ENCODE measurements at regions not wholly inside any gene's neighbourhood (a gene's known extent, or its start where the extent isn't known, plus 50 kb on each side); places are given as distances from the start of the nearest gene placed in this dataset.
A peak's percentile ranks its signal among the peaks of the same experiment; 100 is the strongest.
"Not testable (repeated sequence)": the region's sequence is repeated elsewhere in the genome, so short reads cannot be mapped to it uniquely, and the experiment has no call there.

DNA sequence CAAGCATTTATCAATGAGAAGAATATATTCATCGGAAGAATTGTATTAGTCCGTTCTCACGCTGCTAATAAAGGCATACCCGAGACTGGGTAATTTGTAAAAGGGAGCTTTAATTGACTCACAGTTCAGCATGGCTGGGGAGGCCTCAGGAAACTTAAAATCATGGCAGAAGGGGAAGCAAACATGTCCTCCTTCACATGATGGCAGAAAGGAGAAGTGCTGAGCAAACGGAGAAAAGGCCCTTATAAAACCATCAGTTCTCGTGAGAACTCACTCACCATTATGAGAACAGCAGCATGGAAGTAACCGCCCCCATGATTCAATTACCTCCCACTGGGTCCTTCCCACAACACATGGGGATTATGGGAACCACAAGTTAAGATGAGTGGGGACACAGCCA, 1688.2 kb downstream of the SPATA31A7 start:
- DNase-seq, result not testable (repeated sequence)

DNA sequence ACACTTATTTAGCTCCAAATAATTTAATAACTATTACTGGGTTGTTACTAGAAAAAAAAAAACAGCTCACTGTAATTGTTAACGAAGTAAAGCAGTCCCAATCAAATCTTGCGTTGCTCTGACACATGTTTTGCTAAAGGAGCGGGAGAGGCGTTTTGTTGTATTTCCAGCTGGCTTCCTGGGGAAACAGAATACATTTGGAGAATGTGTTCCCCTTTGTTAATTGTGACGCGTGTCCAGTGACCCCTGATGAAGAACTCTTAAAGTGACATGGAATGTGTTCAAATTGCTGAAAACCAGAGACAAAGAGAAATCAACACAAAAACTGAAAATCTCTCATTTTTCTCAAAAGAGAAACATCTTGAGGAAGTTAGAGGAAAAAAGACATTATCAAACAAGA, 1690.6 kb downstream of the SPATA31A7 start:
- DNase-seq, result not testable (repeated sequence)

- not testable (repeated sequence) for DNase-seq
These were observed 1691.1 kb downstream of the SPATA31A7 start for GRCh38 chr9:62880971-62881370.

DNA sequence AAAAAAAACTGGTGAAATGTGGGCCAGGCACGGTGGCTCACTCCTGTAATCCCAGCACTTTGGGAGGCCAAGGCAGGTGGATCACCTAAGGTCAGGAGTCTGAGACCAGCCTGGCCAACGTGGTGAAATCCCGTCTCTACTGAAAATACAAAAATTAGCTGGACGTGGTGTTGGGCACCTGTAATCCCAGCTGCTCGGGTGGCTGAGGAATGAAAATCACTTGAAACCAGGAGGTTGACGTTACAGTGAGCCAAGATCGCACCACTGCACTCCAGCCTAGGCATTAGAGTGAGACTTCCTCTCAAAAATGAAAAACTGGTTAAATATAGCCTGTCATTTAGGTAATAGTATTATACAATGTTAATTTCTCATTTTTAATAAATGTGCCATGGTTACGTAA, 1692.0 kb downstream of the SPATA31A7 start:
- not testable (repeated sequence) for DNase-seq

DNA sequence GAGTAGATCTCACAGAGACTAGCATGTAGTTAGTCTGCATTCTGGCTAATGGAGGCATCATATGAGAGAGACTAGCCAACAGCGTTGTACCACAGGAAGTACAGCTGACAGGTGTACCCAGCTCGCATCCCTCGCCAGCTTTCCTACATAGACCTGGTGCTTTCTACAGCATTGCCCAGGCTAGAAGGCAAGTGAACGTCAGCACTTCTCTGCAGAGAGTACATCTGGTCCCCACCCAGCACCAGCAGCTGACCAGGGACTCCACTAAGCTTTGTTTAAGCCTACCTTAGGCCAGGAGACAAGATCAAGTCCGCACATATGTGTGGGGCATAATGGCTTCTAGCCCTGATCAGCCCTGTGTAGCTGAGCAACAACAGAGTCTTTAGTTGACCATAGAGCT, 1692.9 kb downstream of the SPATA31A7 start:
- DNase-seq, result not testable (repeated sequence)

GRCh38 chr9:62896692-62897091, 1706.9 kb downstream of the SPATA31A7 start:
- DNase-seq, result not testable (repeated sequence)

- DNase-seq, result peak; percentile 10 to 17
These were observed 1707.8 kb downstream of the SPATA31A7 start for GRCh38 chr9:62897411-62898225.

DNA sequence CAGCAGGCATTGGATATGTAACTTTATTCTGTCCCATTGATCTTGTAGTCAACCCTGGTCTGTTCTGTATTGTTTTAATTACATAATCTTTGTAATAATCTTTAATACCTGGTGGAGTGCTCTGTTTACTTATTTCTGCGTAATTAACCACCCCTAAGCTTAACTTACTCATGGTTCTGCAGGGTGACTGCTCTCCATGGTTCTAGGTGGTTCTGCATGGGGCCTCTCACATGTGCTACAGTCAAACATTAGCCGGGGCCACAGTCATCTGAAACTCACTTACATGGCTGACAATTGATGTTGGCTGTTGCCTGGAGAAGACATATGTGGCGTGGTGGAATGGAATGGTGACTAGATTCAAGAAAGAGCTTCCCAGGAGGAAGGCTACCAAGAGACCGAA, 1709.8 kb downstream of the SPATA31A7 start:
- not testable (repeated sequence) for DNase-seq

GRCh38 chr9:62904061-62904460, 1714.2 kb downstream of the SPATA31A7 start:
- not testable (repeated sequence) for DNase-seq

- not testable (repeated sequence) for DNase-seq
These were observed 1715.9 kb downstream of the SPATA31A7 start for GRCh38 chr9:62905722-62906121.

GRCh38 chr9:62907866-62908265, 1718.0 kb downstream of the SPATA31A7 start:
- DNase-seq, result not testable (repeated sequence)

DNA sequence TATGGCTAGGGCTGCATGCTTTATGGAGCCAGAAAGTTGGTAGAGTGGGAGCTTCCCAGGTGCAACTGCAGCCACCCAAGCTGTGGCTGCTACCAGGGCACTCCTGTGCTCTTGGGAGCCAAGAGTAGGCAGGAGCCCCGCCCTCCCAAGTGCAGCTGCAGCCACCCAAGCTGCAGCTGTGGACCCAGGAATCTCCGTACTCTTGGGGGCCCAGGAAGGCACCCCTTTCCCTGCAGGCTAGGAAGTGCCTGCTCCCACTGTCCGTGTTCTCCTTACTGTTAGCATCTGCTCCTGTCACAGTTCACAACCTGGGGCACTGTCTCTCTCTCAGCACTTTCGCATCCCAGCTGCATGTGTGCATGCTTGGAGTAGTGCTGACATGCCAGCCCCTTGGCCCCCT, 1718.4 kb downstream of the SPATA31A7 start:
- not testable (repeated sequence) for DNase-seq

DNA sequence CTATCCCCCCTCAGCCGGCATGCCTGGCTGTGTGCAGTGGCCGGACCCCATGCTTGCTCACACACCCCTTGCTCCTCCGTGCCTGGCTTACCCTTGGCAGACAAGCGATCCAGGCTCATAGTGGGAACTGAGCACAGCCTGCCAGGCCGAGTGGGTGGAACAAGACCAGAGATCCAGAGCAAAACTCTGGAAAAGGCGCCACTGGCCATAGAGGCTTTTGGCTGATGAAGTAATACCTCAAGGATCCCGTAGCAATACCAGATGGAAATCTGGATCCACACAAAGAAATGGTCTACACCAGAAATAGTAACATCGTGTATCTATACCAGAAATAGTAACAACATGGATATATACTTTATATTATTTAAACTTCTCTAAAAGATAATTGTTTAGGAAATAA, 1719.6 kb downstream of the SPATA31A7 start:
- DNase-seq, result not testable (repeated sequence)

- DNase-seq, result not testable (repeated sequence)
These were observed 1722.4 kb downstream of the SPATA31A7 start for GRCh38 chr9:62912278-62912677.

GRCh38 chr9:62915168-62915567, 1725.3 kb downstream of the SPATA31A7 start:
- not testable (repeated sequence) for DNase-seq

- DNase-seq, result not testable (repeated sequence)
These were observed 1725.8 kb downstream of the SPATA31A7 start for GRCh38 chr9:62915661-62916060.

- DNase-seq, result not testable (repeated sequence)
These were observed 1729.0 kb downstream of the SPATA31A7 start for GRCh38 chr9:62918648-62919385.

- not testable (repeated sequence) for DNase-seq
These were observed 1741.6 kb downstream of the SPATA31A7 start for GRCh38 chr9:62931484-62931883.

GRCh38 chr9:62952840-62953239, 1763.0 kb downstream of the SPATA31A7 start:
- not testable (repeated sequence) for DNase-seq
